SH-SY5Y (cell line): ENCODE measurements at regions not wholly inside any gene's neighbourhood (a gene's known extent, or its start where the extent isn't known, plus 50 kb on each side); places are given as distances from the start of the nearest gene placed in this dataset.

Source experiments
- GATA2 ChIP-seq: IDR thresholded peaks from 2 replicates; pipeline ENCODE4 v1.6.1; 2011; ENCODE audit warnings: mild to moderate bottlenecking, low read depth, low read length
- GATA3 ChIP-seq: IDR thresholded peaks from 2 replicates; pipeline ENCODE4 v1.6.1; 2011; ENCODE audit warnings: low read depth, mild to moderate bottlenecking, low read length, moderate library complexity

DNA sequence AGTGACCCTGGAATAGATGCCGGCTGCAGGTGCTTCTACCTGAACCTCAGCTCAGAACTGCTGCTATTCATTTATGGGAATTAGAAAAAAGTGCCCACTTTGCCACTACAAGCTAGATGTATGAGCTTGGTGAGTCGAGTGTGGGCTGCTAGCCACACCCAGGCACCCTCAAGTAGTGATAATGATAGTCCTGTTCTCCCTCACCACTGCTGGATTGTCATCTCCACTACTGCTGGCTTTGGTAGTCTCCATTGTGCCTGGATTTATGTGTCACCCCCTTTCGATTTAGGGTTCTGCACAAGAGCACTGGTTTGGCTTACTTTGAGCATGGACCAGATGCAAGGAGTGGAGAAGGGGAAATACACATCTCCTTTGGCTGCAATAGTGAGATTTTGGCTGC is 73.0 kb upstream of the N4BP1 start:
- TF ChIP-seq GATA2 = no peak
- no peak for TF ChIP-seq GATA3
